GM12878 (cell line): ENCODE measurements at regions not wholly inside any gene's neighbourhood (a gene's known extent, or its start where the extent isn't known, plus 50 kb on each side); places are given as distances from the start of the nearest gene placed in this dataset.

Experiments used
- ATAC-seq: fragments of 200-7000 bp; cut with Tn5 transposase; 3 replicates; pipeline ENCODE4 v1.9.1; 2020; ENCODE audit warnings: mild to moderate bottlenecking, moderate library complexity
- BruUV-seq: library from RNA; stranded (reverse); fragments of 400-500 nt; replicated peaks from 2 replicates; lab custom pipeline; 2021; lab: Mats Ljungman, UMichigan
- CTCF ChIA-PET: fragments of 300-600 bp; sonication (Branson Sonifier 250); formaldehyde crosslinking; extraction: SDS; loops from one replicate; lab custom pipeline; 2021; ENCODE audit warnings: inconsistent platforms; lab: Yijun Ruan, JAX
- POLR2A ChIA-PET: fragments of 350-600 bp; formaldehyde crosslinking; extraction: SDS; loops from one replicate; lab custom pipeline; 2021; ENCODE audit warnings: inconsistent platforms; lab: Charles Lee
- RAD21 ChIA-PET: fragments of 300-600 bp; sonication (Branson Sonifier 250); formaldehyde crosslinking; loops from one replicate; lab custom pipeline; 2023; ENCODE audit warnings: antibody characterized with exemption; ENCODE audit not compliant: unreplicated experiment; lab: Charles Lee
- SMC1A ChIA-PET: fragments of 300-600 bp; sonication (Branson Sonifier 250); formaldehyde crosslinking; loops from one replicate; lab custom pipeline; 2023; ENCODE audit not compliant: unreplicated experiment, uncharacterized antibody; lab: Charles Lee
- DNase-seq: peaks from one replicate; pipeline ENCODE4 v3.0.0-alpha.2; 2011; ENCODE audit warnings: low read depth, low spot score
- FAIRE-seq: peaks from 3 replicates; lab custom pipeline; 2011; peaks lifted over from hg19 to GRCh38; lab: Jason Lieb, UNC
- H2AFZ ChIP-seq: 2 replicates; pipeline ENCODE4 v1.6.0; 2011; ENCODE audit warnings: low read depth, low read length, control low read depth; ENCODE audit not compliant: control insufficient read depth
- H3K27ac ChIP-seq: 2 replicates; pipeline ENCODE4 v1.5.1; 2011; ENCODE audit warnings: control low read depth; ENCODE audit not compliant: control insufficient read depth, insufficient read depth
- H3K27me3 ChIP-seq, 2 experiments: replicated peaks in 1 of 2; 2 replicates each; pipeline versions ENCODE4 v1.6.0 to v1.6.1; 2011; ENCODE audit warnings: low read length in 1 of 2; ENCODE audit not compliant: control insufficient read depth in 2 of 2, insufficient read depth in 2 of 2
- H3K36me3 ChIP-seq, 2 experiments: 2 replicates each; pipeline ENCODE4 v1.5.1; 2011; ENCODE audit warnings: low read length in 1 of 2; ENCODE audit not compliant: control insufficient read depth in 2 of 2, insufficient read depth in 2 of 2
- H3K4me1 ChIP-seq: 2 replicates; pipeline ENCODE4 v1.6.1; 2011; ENCODE audit warnings: mild to moderate bottlenecking, low read length, moderate library complexity, mixed read lengths; ENCODE audit not compliant: control insufficient read depth, insufficient read depth
- H3K4me2 ChIP-seq: 2 replicates; pipeline ENCODE4 v1.6.0; 2011; ENCODE audit warnings: control low read depth; ENCODE audit not compliant: control insufficient read depth, insufficient read depth
- H3K4me3 ChIP-seq: fragments of 200-600 bp; sonication (generic); 2 replicates; pipeline ENCODE4 v1.5.1; 2016
- H3K79me2 ChIP-seq: 2 replicates; pipeline ENCODE4 v1.6.0; 2011; ENCODE audit warnings: low read length; ENCODE audit not compliant: control insufficient read depth, insufficient read depth
- H3K9ac ChIP-seq: 2 replicates; pipeline ENCODE4 v1.8.0; 2011; ENCODE audit warnings: low read length, control low read depth, mixed read lengths; ENCODE audit not compliant: control insufficient read depth, insufficient read depth
- H3K9me3 ChIP-seq: replicated peaks from 3 replicates; pipeline ENCODE4 v1.5.1; 2011; ENCODE audit warnings: mild to moderate bottlenecking, low read length; ENCODE audit not compliant: control insufficient read depth, insufficient read depth
- H4K20me1 ChIP-seq: 2 replicates; pipeline ENCODE4 v1.6.0; 2011; ENCODE audit not compliant: control insufficient read depth, insufficient read depth
- BMI1 ChIP-seq: fragments of 450-650 bp; IDR thresholded peaks from 2 replicates; pipeline ENCODE4 v1.6.1; 2016; ENCODE audit warnings: mild to moderate bottlenecking, moderate library complexity, borderline replicate concordance
- CBX5 ChIP-seq: sonication (generic); IDR thresholded peaks from 2 replicates; pipeline ENCODE4 v1.6.1; 2016; ENCODE audit warnings: low read depth, moderate library complexity, mild to moderate bottlenecking, inconsistent platforms
- EP300 ChIP-seq, 2 experiments: fragments of 150-350 bp in 1 of 2; IDR thresholded peaks; 2 replicates each; pipeline ENCODE4 v1.6.1; 2011 to 2012; ENCODE audit warnings: low read depth in 2 of 2, low read length in 2 of 2, borderline replicate concordance in 1 of 2, improper control_type of control experiment in 1 of 2, inconsistent platforms in 1 of 2; ENCODE audit not compliant: control insufficient read depth in 1 of 2
- ESRRA ChIP-seq: IDR thresholded peaks from 2 replicates; pipeline ENCODE4 v1.6.1; 2012; ENCODE audit warnings: mild to moderate bottlenecking, low read length, improper control_type of control experiment
- EZH2 ChIP-seq: IDR thresholded peaks from 2 replicates; pipeline ENCODE4 v1.6.1; 2012; ENCODE audit warnings: low read depth, mild to moderate bottlenecking, control low read depth, inconsistent platforms, low read length, borderline replicate concordance; ENCODE audit not compliant: control insufficient read depth
- KLF5 ChIP-seq: fragments of 450-650 bp; IDR thresholded peaks from 2 replicates; pipeline ENCODE4 v1.6.1; 2014; ENCODE audit warnings: mild to moderate bottlenecking; ENCODE audit not compliant: partially characterized antibody
- LARP7 ChIP-seq: fragments of 450-650 bp; IDR thresholded peaks from 2 replicates; pipeline ENCODE4 v1.6.1; 2017; ENCODE audit warnings: mild to moderate bottlenecking
- NFYA ChIP-seq: IDR thresholded peaks from 2 replicates; pipeline ENCODE4 v1.6.1; 2011; ENCODE audit warnings: low read depth, mild to moderate bottlenecking, low read length, improper control_type of control experiment, borderline replicate concordance
- RELA ChIP-seq: fragments of 450-650 bp; IDR thresholded peaks from 2 replicates; pipeline ENCODE4 v1.8.0; 2014; ENCODE audit warnings: borderline replicate concordance; ENCODE audit not compliant: partially characterized antibody
- STAT1 ChIP-seq: fragments of 450-650 bp; conservative IDR thresholded peaks from 2 replicates; pipeline ENCODE4 v1.6.1; 2014; ENCODE audit warnings: antibody characterized with exemption, mild to moderate bottlenecking
- SUPT20H ChIP-seq: IDR thresholded peaks from 2 replicates; pipeline ENCODE4 v1.6.1; 2011; ENCODE audit warnings: low read depth, mild to moderate bottlenecking, low read length, moderate library complexity, borderline replicate concordance; ENCODE audit not compliant: control insufficient read depth
- WRNIP1 ChIP-seq: IDR thresholded peaks from 2 replicates; pipeline ENCODE4 v1.6.1; 2011; ENCODE audit warnings: low read depth, low read length, improper control_type of control experiment, borderline replicate concordance
- ZSCAN29 ChIP-seq: fragments of 450-650 bp; IDR thresholded peaks from 2 replicates; pipeline ENCODE4 v1.6.1; 2017; ENCODE audit warnings: mild to moderate bottlenecking, moderate library complexity
- in situ Hi-C: fragments of 300-500 bp; cut with MboI; formaldehyde crosslinking; loops from 9 replicates; pipeline ENCODE4 v1.14.3; 2018; ENCODE audit warnings: mixed read lengths
- intact Hi-C: fragments of 100-400 bp; cut with micrococcal nuclease; formaldehyde crosslinking; loops from one replicate; pipeline ENCODE4 v1.14.2; 2022; ENCODE audit not compliant: unreplicated experiment
- TF ChIP-seq, protein P1 (sequence below): fragments of 450-650 bp; formaldehyde crosslinking; IDR thresholded peaks from 2 replicates; pipeline ENCODE4 v1.5.0; 2022; ENCODE audit warnings: mild to moderate bottlenecking, missing genetic modification characterization
- TF ChIP-seq, protein P2 (sequence below): fragments of 450-650 bp; IDR thresholded peaks from 2 replicates; pipeline ENCODE4 v1.6.1; 2017; ENCODE audit warnings: mild to moderate bottlenecking, low read depth, inconsistent platforms; ENCODE audit not compliant: poor library complexity, severe bottlenecking
- TF ChIP-seq, protein P3 (sequence below): fragments of 450-650 bp; IDR thresholded peaks from 2 replicates; pipeline ENCODE4 v1.6.1; 2016; ENCODE audit warnings: mild to moderate bottlenecking
- TF ChIP-seq, protein P4 (sequence below): IDR thresholded peaks from 2 replicates; pipeline ENCODE4 v1.6.1; 2012; ENCODE audit warnings: low read length, inconsistent platforms

DNA sequence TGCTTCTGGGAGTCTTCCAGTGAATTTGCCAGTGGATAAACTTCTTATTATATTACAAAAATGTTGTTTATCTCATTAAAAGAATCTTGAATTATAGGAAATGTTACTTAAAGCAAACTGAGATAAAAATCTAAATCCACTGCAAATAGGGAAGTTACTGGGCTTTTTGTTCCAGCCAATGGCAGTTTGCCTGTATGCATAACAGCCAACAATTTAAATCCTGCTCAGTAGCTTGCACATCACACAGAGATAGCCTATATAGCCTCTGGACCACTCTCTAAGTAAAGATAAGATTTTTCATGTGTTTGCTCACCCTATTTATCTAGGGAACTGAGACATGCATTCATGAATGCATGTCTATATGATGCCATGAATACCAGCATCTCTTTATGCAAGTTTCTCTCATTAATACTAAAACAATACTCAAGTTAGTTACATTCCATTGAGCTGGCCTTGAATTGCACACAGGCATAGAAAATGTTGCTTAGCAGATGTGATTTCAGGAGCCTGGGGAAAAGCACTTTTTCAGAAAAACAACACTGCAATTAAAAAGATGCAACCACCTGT, 92.1 kb upstream of the GPR149 start:
- Histone ChIP-seq H2AFZ (no peak overlapping the region), H3K4me2 (no peak overlapping the region), H3K9me3 (no peaks in the 10 kb centered on the region), H4K20me1 (no peaks in the 10 kb centered on the region), H3K9ac (no peak overlapping the region), H3K36me3 (no peaks in the 10 kb centered on the region), H3K4me3 (no peak overlapping the region), H3K27ac (no peak overlapping the region), H3K4me1 (no peaks in the 10 kb centered on the region), H3K79me2 (no peaks in the 10 kb centered on the region), H3K27me3 (no peaks in the 10 kb centered on the region)
- SMC1A ChIA-PET = no interaction called here
- RAD21 ChIA-PET = no interaction called here
- ATAC-seq (no peak), FAIRE-seq (no peak), DNase-seq (no peak)
- CTCF ChIA-PET = no interaction called here
- in situ Hi-C loops (no loop called here), intact Hi-C loops (no loop called here)
- POLR2A ChIA-PET = no interaction called here
- no TSS peak for BruUV-seq
- TF ChIP-seq EZH2 = no peak
- no peak for TF ChIP-seq EP300 (IDR thresholded peaks at IDR 0.05; ENCODE audit: borderline replicate concordance in 1 of 2, control insufficient read depth in 1 of 2, low read depth in 2 of 2, low read length in 2 of 2)
- TF ChIP-seq, protein P1, sequence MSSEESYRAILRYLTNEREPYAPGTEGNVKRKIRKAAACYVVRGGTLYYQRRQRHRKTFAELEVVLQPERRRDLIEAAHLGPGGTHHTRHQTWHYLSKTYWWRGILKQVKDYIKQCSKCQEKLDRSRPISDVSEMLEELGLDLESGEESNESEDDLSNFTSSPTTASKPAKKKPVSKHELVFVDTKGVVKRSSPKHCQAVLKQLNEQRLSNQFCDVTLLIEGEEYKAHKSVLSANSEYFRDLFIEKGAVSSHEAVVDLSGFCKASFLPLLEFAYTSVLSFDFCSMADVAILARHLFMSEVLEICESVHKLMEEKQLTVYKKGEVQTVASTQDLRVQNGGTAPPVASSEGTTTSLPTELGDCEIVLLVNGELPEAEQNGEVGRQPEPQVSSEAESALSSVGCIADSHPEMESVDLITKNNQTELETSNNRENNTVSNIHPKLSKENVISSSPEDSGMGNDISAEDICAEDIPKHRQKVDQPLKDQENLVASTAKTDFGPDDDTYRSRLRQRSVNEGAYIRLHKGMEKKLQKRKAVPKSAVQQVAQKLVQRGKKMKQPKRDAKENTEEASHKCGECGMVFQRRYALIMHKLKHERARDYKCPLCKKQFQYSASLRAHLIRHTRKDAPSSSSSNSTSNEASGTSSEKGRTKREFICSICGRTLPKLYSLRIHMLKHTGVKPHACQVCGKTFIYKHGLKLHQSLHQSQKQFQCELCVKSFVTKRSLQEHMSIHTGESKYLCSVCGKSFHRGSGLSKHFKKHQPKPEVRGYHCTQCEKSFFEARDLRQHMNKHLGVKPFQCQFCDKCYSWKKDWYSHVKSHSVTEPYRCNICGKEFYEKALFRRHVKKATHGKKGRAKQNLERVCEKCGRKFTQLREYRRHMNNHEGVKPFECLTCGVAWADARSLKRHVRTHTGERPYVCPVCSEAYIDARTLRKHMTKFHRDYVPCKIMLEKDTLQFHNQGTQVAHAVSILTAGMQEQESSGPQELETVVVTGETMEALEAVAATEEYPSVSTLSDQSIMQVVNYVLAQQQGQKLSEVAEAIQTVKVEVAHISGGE (CRISPR knock-in tag) = no peak
- no peak for TF ChIP-seq WRNIP1
- no peak for TF ChIP-seq KLF5
- TF ChIP-seq, protein P2, sequence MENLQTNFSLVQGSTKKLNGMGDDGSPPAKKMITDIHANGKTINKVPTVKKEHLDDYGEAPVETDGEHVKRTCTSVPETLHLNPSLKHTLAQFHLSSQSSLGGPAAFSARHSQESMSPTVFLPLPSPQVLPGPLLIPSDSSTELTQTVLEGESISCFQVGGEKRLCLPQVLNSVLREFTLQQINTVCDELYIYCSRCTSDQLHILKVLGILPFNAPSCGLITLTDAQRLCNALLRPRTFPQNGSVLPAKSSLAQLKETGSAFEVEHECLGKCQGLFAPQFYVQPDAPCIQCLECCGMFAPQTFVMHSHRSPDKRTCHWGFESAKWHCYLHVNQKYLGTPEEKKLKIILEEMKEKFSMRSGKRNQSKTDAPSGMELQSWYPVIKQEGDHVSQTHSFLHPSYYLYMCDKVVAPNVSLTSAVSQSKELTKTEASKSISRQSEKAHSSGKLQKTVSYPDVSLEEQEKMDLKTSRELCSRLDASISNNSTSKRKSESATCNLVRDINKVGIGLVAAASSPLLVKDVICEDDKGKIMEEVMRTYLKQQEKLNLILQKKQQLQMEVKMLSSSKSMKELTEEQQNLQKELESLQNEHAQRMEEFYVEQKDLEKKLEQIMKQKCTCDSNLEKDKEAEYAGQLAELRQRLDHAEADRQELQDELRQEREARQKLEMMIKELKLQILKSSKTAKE = no peak
- no peak for TF ChIP-seq ESRRA
- no peak for TF ChIP-seq ZSCAN29
- TF ChIP-seq, protein P3, sequence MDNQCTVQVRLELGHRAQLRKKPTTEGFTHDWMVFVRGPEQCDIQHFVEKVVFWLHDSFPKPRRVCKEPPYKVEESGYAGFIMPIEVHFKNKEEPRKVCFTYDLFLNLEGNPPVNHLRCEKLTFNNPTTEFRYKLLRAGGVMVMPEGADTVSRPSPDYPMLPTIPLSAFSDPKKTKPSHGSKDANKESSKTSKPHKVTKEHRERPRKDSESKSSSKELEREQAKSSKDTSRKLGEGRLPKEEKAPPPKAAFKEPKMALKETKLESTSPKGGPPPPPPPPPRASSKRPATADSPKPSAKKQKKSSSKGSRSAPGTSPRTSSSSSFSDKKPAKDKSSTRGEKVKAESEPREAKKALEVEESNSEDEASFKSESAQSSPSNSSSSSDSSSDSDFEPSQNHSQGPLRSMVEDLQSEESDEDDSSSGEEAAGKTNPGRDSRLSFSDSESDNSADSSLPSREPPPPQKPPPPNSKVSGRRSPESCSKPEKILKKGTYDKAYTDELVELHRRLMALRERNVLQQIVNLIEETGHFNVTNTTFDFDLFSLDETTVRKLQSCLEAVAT = no peak
- no peak for TF ChIP-seq CBX5
- TF ChIP-seq NFYA = no peak
- no peak for TF ChIP-seq SUPT20H
- no peak for TF ChIP-seq LARP7
- no peak for TF ChIP-seq BMI1
- no peak for TF ChIP-seq RELA
- TF ChIP-seq, protein P4, sequence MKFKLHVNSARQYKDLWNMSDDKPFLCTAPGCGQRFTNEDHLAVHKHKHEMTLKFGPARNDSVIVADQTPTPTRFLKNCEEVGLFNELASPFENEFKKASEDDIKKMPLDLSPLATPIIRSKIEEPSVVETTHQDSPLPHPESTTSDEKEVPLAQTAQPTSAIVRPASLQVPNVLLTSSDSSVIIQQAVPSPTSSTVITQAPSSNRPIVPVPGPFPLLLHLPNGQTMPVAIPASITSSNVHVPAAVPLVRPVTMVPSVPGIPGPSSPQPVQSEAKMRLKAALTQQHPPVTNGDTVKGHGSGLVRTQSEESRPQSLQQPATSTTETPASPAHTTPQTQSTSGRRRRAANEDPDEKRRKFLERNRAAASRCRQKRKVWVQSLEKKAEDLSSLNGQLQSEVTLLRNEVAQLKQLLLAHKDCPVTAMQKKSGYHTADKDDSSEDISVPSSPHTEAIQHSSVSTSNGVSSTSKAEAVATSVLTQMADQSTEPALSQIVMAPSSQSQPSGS = no peak
- TF ChIP-seq STAT1 = no peak
